Heart left ventricle (tissue), 16 donors: ENCODE measurements at regions not wholly inside any gene's neighbourhood (a gene's known extent, or its start where the extent isn't known, plus 50 kb on each side); places are given as distances from the start of the nearest gene placed in this dataset.

ENCODE experiments used
- ATAC-seq, 4 donors: fragments of 200-7000 bp; cut with Tn5 transposase; one replicate each; pipeline ENCODE4 v1.9.1; 2020 to 2022; ENCODE audit warnings: moderate library complexity in 4 of 4, mild to moderate bottlenecking in 3 of 4, moderate number of reproducible peaks in 1 of 4
- DNase-seq, 5 donors: peaks; one replicate each; pipeline ENCODE4 v3.0.0-alpha.2; 2020
- H3K27ac ChIP-seq, 12 donors: fragments of 200-600 bp; sonication (generic) in 4 of 12; one replicate each; pipeline versions ENCODE4 v1.5.0 to v1.8.0; 2016 to 2022; ENCODE audit warnings: mild to moderate bottlenecking in 2 of 12
- H3K27me3 ChIP-seq, 9 donors: fragments of 200-600 bp; sonication (generic) in 2 of 9; one replicate each; pipeline versions ENCODE4 v1.5.1 to v1.8.0; 2016 to 2022; ENCODE audit warnings: mild to moderate bottlenecking in 3 of 9
- H3K36me3 ChIP-seq, 9 donors: fragments of 200-600 bp; sonication (generic) in 2 of 9; one replicate each; pipeline versions ENCODE4 v1.5.0 to v1.8.0; 2018 to 2022; ENCODE audit warnings: mild to moderate bottlenecking in 2 of 9
- H3K4me1 ChIP-seq, 12 donors: fragments of 200-600 bp; sonication (generic) in 4 of 12; one replicate each; pipeline versions ENCODE4 v1.5.0 to v1.8.0; 2016 to 2022; ENCODE audit warnings: mild to moderate bottlenecking in 3 of 12
- H3K4me3 ChIP-seq, 12 donors: fragments of 200-600 bp; sonication (generic) in 4 of 12; one replicate each; pipeline versions ENCODE4 v1.5.0 to v1.8.0; 2017 to 2022; ENCODE audit warnings: mild to moderate bottlenecking in 9 of 12, moderate library complexity in 4 of 12
- H3K9me3 ChIP-seq, 12 donors: fragments of 200-600 bp; sonication (generic) in 4 of 12; one replicate each; pipeline versions ENCODE4 v1.5.0 to v1.8.0; 2016 to 2022; ENCODE audit warnings: mild to moderate bottlenecking in 1 of 12
- POLR2A ChIP-seq, 2 donors: fragments of 450-650 bp; IDR thresholded peaks; one replicate each; pipeline ENCODE4 v1.6.1; 2017; ENCODE audit warnings: antibody characterized with exemption in 2 of 2, mild to moderate bottlenecking in 2 of 2, moderate library complexity in 2 of 2
- WGBS, 4 donors: extraction: QIAGEN DNeasy Blood & Tissue Kit in 2 of 4; methylation state at CpG; one replicate each; pipeline versions ENCODE4 v1.1.5 to v1.1.7; 2013 to 2018; 5-methylcytosine and 5-hydroxymethylcytosine counted together
- intact Hi-C, 10 donors: fragments of 100-400 bp; cut with DNase I; formaldehyde crosslinking; loops; one replicate each; pipeline versions ENCODE4 v1.11.1 to v1.14.2; 2022
- TF ChIP-seq, protein P1 (sequence below), 12 donors: fragments of 200-600 bp; sonication (generic) in 4 of 12; IDR thresholded peaks; one replicate each; pipeline versions ENCODE4 v1.5.0 to v1.8.0; 2018 to 2022; ENCODE audit warnings: antibody characterized with exemption in 12 of 12, mild to moderate bottlenecking in 5 of 12
- donor health status: ischemic (EF 13 %, LVEDD 7.1; RV severe dilation, severe dysfunction).
- donor health status: healthy with polysubstance abuse.
- donor health status: DM: no; HTN: yes; CAD: no.
- donor health status: DM: no; HTN: no; CAD: no.
- donor health status: ischemic (EF 25% LVEDD 6.9; RV normal size, moderate dysfunction).
- donor health status: ischemic (EF 25% LVEDD 5.7; RV mildly dilated, moderate dysfunction).
- donor health status: healthy.
- donor health status: DM: yes; HTN: yes; CAD: no.
- donor health status: ischemic (EF 35%, LVEDD 5.7; RV mildly dilated, moderate dysfunction).
- donor health status: nonischemic (EF 11% LVEDD 7.7; RV severe dilation, severe dysfunction).
- donor health status: DM: yes; HTN: yes; CAD: no.
- donor health status: PGD.
- donor health status: ischemic (EF 29% LVEDD 5.4; RV normal size, mild dysfunction).
- donor health status: nonischemic (EF 23%, LVEDD 6.1; RV moderate dilation, normal function).

DNA sequence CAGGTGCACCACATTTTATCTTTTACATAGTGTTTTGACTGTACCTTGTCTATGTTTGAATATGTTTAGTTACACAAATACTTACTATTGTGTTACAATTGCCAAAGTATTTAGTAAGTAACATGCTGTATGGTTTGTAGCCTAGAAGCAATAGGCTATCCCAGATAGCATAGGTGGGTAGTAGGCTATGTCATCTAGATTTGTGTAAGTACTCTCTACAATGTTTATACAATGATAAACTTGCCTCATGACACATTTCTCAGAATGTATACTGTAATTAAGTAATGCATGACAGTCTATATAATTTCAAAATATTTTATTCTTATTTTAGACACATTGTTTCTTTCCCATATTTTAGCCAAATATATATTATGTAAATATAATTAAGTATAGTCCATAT is 836.8 kb upstream of the CDH9 start:
- TF ChIP-seq POLR2A (IDR thresholded peaks at IDR 0.05), result no peak
- TF ChIP-seq, protein P1, sequence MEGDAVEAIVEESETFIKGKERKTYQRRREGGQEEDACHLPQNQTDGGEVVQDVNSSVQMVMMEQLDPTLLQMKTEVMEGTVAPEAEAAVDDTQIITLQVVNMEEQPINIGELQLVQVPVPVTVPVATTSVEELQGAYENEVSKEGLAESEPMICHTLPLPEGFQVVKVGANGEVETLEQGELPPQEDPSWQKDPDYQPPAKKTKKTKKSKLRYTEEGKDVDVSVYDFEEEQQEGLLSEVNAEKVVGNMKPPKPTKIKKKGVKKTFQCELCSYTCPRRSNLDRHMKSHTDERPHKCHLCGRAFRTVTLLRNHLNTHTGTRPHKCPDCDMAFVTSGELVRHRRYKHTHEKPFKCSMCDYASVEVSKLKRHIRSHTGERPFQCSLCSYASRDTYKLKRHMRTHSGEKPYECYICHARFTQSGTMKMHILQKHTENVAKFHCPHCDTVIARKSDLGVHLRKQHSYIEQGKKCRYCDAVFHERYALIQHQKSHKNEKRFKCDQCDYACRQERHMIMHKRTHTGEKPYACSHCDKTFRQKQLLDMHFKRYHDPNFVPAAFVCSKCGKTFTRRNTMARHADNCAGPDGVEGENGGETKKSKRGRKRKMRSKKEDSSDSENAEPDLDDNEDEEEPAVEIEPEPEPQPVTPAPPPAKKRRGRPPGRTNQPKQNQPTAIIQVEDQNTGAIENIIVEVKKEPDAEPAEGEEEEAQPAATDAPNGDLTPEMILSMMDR (IDR thresholded peaks at IDR 0.05), result no peak
- intact Hi-C loops, result no loop called here
- Histone ChIP-seq H3K4me1 (no peaks in the 10 kb centered on the region), H3K27me3 (no peaks in the 10 kb centered on the region), H3K4me3 (no peak overlapping the region), H3K27ac (no peak overlapping the region), H3K9me3 (peaks cover 0 to 32% (median 2%) of the 10 kb centered on the region in 12 donors), H3K36me3 (no peaks in the 10 kb centered on the region)
- DNase-seq, result no peak
- ATAC-seq, result no peak

DNA sequence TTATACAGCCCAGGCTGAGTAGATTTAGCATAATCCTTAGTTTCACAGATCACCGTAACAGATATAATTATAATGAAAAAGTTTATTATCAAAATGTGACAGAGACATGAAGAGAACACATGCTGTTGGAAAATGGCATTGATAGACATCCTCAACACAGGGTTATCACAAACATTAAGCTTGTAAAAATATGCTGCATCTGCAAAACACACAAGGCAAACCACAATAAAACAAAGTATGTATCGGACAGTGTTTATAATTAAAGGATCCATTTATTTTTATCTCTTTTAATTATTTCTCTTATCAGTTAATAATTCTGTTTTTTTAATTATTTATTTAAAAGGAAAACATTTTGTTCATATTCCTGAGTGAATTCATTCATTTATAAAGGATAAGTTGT is 829.9 kb upstream of the CDH9 start:
- no peak for ATAC-seq
- intact Hi-C loops, result no loop called here

DNA sequence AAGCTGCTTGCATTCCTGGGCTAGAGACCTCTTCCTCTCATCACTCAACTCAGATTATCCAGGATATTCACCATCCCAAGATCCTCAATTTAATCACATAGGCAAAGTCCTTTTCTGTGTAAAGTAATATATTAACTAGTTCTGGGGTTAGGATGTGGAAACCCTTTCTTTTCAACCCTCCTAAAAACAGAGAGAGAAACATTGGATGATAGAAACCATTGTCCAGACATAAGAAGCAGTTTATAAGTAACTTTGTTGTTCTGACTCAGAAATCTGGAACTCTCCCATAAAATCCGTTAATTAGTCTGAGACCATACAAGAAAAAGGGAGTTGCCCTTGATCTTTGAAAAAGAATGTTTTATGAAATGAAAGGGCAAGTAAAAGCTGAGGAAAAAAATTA is 817.1 kb upstream of the CDH9 start:
- WGBS, 4 donors, result 62 to 73% (median 66%) methylated on average over 1 of the region's 1 CpG
- TF ChIP-seq, protein P1 (IDR thresholded peaks at IDR 0.05), result no peak
- TF ChIP-seq POLR2A (IDR thresholded peaks at IDR 0.05), result no peak
- DNase-seq (no peak), ATAC-seq (no peak)
- no peak overlapping the region for H3K4me3 ChIP-seq
- H3K36me3 ChIP-seq, result no peaks in the 10 kb centered on the region
- intact Hi-C loops, result no loop called here
- H3K27ac ChIP-seq, result no peak overlapping the region
- no peaks in the 10 kb centered on the region for H3K4me1 ChIP-seq
- H3K9me3 ChIP-seq, result peaks cover 0 to 14% (median 0%) of the 10 kb centered on the region in 12 donors
- H3K27me3 ChIP-seq, result no peaks in the 10 kb centered on the region

More for the DNA sequence above, 829.9 kb upstream of the CDH9 start:
- Histone ChIP-seq H3K36me3 (no peaks in the 10 kb centered on the region), H3K27me3 (no peaks in the 10 kb centered on the region), H3K9me3 (peaks cover 0 to 29% (median 0%) of the 10 kb centered on the region in 12 donors), H3K27ac (no peak overlapping the region), H3K4me3 (no peak overlapping the region), H3K4me1 (no peaks in the 10 kb centered on the region)
- TF ChIP-seq, protein P1 (IDR thresholded peaks at IDR 0.05), result no peak
- no peak for TF ChIP-seq POLR2A (IDR thresholded peaks at IDR 0.05)
- 96 to 98% (median 97%) methylated on average over 2 of the region's 2 CpGs for WGBS, 4 donors
- no peak for DNase-seq

DNA sequence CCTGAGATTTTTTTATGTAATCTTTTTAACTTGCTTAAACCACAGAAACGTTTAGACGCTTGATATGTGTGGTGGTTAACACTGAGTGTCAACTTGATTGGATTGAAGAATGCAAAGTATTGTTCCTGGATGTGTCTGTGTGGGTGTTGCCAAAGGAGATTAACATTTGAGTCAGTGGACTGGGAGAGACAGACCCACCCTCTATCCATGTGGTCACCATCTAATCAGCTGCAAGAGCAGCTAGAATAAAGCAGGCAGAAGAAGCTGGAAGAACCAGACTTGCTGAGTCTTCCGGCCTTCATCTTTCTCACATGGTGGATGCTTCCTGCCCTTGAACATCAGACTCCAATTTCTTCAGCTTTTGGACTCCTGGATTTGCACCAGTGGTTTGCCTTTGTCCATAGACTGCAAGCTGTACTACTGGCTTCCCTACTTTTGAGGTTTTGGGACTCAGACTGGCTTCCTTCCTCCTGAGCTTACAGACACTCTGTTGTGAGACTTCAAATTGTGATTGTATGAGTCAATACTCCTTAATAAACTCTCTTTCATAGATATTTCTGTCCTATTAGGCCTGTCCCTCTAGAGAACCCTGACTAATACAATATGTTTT is 816.0 kb upstream of the CDH9 start:
- Histone ChIP-seq H3K27ac (no peak overlapping the region), H3K36me3 (no peaks in the 10 kb centered on the region), H3K4me3 (no peak overlapping the region), H3K27me3 (no peaks in the 10 kb centered on the region), H3K4me1 (no peaks in the 10 kb centered on the region), H3K9me3 (peaks cover 0 to 14% (median 0%) of the 10 kb centered on the region in 12 donors)
- DNase-seq (no peak), ATAC-seq (no peak)
- intact Hi-C loops, result no loop called here
- WGBS, 4 donors, result 61 to 80% (median 65%) methylated on average over 3 of the region's 3 CpGs
- TF ChIP-seq POLR2A (IDR thresholded peaks at IDR 0.05), result no peak
- TF ChIP-seq, protein P1 (IDR thresholded peaks at IDR 0.05), result no peak
